Stimulated activated CD8-positive, alpha-beta memory T cell treated with anti-CD3 and anti-CD28 coated beads, Interleukin-15, amount 100 ng/mL, for 4 hours (primary cell): ENCODE measurements at regions not wholly inside any gene's neighbourhood (a gene's known extent, or its start where the extent isn't known, plus 50 kb on each side); places are given as distances from the start of the nearest gene placed in this dataset.

ENCODE experiments used
- DNase-seq, 2 donors: peaks; one replicate each; pipeline ENCODE4 v3.0.0-alpha.2; 2020; ENCODE audit warnings: low read depth in 2 of 2

DNA sequence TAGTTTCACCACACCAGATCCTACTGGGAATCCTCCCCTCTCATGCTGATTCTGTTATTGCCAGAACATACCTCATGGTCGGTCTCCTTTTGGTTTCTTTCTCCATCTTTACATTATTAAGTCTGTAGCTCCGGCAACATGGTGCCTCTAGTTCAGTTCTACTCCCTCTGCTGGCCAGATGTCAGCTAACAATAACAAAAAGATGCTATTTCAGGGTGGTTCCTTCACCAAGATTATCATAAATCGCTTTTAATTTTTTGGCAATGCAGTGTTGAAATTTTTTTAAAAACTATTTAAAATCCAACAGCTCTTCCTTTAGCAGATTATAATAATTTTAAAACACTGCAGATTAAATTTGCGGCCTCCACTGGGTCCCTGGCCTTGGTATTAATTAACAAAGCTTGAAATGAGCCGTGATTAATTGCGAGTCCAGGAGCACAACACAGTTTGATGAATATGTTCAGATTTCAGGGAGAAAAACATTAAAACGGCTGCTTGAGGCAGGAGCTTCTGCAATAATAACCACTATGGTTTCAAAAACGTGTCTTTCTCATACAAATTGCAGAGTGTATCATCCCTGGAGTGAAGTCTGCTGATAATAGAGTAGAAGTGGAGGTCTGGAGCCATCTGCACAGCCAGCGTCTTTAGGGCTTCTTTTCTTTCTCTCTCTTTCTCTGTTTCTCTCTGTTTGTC lies 492.9 kb upstream of the KIRREL3 start:
- no peak for DNase-seq

DNA sequence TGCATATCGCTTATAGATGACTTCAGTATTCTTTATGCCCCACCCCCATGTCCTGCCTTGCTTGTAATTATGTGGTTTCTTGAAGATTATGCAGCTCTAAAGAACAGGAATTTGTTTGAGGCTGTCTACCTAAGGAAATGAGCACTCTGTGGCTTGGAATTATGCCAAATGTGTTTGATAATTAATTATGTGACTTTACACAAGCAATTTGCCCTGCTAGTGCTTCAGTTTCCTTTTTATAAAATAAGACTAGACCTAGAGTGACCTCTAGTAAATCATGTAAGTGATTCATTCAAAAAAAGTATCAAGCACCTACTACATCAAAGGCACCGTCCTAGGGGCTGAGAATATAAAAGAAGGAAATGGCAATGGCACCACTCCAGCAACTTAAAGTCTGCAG lies 491.5 kb upstream of the KIRREL3 start:
- DNase-seq = no peak

DNA sequence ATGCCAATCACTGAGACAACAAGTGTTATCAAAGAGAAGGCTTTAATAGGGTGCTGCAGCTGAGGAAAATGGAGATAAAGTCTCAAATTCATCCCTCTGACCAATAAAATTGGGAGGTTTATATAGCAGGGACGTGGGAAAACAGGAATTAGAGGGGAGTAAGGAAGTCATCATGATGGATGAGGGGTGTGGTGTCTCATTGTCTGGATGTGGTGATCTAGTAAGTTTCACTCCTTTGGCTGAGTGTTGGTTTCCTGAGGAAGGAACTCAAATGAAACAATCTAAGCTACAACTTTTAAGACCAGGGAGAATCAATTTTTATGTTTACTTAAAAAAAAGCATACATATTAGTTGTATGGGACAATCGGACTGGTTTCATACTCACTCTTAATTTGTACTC lies 491.0 kb upstream of the KIRREL3 start:
- no peak for DNase-seq

DNA sequence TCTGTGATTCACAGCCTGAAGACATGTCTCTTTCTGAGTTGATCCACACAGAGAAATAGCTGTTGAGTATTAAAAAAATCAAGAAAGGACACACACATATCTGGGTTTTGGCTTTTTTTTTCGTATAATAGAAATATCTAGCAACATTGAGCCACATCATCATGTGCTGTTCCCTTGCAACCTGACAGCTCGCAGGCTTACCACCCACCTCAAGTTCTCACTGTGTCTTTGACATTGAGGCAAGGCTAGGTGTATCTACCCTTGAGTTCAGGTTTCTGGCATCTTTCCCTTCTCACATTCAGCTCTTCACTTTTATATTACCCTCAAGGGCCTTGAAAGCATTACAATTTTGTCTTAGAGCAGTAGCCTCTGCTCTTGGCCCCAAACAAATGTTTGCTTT lies 490.3 kb upstream of the KIRREL3 start:
- no peak for DNase-seq

- no peak for DNase-seq
These were observed 485.0 kb upstream of the KIRREL3 start for GRCh38 chr11:127485541-127485940.

DNA sequence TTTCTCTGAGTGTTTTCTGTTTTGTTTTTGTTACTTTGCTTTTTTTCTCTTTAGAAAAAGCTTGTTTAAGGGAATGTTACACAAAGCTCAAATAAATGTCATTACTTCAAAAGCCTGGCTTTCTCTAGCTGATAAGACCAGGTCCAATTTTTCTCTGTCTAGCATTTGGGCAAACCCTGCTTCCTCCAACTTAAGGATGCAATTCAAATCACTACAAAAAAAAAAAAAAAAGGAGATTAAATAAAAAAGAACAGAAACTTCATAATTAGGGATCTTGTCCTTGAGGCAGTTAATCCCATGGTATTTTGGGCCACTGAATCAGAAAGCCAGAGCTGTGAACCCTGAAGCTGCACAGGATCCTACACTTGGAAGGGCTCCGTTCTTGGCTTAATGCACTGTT lies 480.8 kb upstream of the KIRREL3 start:
- no peak for DNase-seq

- no peak for DNase-seq
These were observed 478.3 kb upstream of the KIRREL3 start for GRCh38 chr11:127478826-127479225.

DNA sequence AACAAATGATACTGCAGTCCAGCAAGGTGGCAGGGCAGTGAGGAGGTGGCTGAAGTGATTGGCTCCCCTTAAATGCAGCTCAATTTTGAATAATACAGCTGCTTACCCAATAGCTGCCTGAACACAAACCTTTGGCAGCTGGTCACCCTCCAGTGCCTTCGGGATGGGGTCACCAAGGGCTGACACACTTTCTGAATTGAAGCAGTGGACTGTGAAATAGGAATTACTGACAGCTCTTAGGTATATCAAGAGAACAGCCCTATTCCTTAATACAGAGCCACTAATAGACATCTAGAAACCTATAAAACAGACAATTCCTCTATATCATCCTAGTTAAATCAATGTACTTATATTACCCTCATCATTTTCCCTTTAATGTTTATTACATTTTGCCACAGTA lies 474.2 kb upstream of the KIRREL3 start:
- DNase-seq = no peak

- no peak for DNase-seq
These were observed 471.9 kb upstream of the KIRREL3 start for GRCh38 chr11:127472505-127472904.

GRCh38 chr11:127471662-127472061 lies 471.1 kb upstream of the KIRREL3 start:
- DNase-seq = no peak

DNA sequence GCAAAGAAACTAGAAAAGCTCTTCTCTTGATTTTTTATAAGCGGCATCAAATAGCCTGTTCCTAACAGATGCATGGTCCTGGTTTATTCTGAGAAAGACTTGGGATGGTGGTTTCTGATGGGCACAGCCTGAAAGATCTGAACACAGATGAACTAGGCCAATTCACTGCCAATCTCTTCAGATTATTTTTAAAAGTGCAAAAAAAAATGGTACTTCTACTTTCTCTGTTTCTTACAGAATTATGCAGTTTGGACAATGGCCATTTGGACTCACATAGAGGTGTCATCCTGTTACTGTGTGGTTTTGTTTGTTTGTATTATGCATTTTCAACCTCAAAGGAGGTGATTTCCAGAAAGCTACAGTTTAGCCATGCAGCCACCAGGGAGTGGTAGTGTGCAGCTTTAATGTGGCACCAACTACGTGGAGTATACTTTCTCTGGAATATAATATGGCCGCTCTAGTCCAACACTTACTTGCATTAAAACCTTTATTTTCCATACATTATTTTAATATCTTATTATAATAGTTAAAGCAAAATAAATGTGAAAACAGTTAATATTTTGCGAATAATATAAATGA lies 469.8 kb upstream of the KIRREL3 start:
- DNase-seq = no peak

DNA sequence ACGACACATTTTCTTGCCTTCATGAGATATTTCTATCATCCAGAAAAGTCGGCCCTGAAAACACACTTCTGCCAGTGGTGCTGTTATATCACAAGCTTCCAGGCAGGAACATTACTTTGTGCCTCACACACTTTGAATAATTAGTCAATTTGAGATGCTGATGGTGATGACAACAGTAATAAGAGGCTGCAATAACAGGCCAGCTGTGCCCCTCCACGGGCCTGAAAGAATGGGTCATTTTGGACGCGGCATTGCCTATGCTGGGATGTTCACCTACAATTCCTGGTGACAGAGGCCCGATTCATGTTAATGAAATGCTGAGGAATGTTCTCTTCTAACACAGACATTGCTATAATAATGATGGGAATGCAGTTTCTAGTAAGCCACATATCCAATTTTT lies 463.8 kb upstream of the KIRREL3 start:
- no peak for DNase-seq

GRCh38 chr11:127462065-127462344 lies 461.4 kb upstream of the KIRREL3 start:
- no peak for DNase-seq

DNA sequence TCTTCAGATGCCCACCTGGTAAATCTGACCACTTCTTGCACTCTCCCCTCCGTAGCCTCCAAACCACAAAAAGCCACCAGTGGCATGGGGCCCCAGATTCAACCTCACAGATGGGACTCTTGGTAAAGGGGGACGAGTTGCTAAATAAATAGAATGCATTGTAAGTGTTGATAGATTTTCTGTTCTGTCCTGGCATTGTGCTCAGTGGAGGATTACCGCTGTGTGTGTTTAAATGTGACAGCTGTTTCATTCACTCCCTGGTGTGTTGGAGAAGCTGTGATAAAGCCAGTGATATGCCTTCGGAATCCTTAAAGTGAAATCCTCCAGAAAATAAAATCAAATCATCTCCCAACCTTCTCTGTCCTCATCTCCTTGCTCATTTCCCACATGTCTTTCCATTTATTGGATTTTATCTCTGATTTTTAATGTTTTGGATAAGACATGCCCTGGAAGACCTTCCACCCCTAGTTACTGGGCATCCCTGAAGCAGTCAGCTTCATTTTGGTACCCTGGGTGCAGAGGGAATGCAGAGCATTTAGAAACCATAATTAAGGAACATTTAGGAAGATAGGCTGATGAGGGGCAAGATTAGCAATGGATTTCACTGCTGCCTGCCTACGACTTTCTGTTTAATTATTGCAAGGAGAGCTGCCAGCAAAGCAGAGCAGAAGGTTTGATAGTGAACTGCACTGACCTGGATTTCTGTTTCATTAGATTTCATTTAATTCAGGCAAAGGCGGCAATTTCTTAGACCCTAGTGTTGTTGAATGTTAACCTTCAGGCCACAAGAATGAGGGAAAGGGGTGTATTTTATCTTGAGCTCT lies 460.9 kb upstream of the KIRREL3 start:
- no peak for DNase-seq

DNA sequence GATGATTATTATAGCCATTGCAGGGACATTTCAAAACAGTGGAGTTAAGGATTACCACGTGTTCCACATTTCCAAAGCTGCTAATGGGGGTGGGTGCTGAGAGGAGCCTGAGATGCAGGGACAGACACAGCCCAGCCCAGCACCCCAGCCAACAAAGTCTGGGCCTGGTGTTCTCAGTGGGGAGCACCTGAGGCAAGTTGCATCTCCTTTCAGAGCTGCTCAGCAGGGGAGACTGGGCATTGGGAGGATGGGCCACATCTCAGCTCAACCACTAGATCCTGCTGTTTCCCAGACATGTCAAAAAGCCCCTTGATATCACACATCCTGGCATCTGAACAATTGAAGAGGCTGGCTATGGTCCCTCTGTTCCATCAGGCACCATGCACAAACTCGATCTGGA lies 458.0 kb upstream of the KIRREL3 start:
- DNase-seq = no peak

- no peak for DNase-seq
These were observed 454.3 kb upstream of the KIRREL3 start for GRCh38 chr11:127454856-127455255.

DNA sequence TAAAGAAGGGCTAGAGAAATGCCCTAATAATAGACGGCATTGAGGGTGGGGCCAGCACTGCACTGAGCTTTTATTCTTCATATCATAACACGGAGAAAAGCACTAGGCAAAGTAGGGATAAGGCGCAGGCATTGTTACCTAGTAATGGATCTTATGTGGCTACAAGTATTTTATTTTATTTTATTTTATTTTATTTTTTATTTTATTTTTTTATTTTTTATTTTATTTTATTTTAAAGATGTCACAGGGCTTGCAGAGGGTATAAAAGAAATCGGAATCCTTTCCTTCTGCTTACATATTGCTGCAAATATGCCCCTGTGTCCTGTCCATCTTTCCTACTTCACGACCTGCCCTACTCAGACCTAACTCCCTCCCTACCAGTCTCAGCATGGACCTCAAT lies 452.0 kb upstream of the KIRREL3 start:
- DNase-seq = no peak

- DNase-seq = no peak
These were observed 451.3 kb upstream of the KIRREL3 start for GRCh38 chr11:127451861-127452260.

DNA sequence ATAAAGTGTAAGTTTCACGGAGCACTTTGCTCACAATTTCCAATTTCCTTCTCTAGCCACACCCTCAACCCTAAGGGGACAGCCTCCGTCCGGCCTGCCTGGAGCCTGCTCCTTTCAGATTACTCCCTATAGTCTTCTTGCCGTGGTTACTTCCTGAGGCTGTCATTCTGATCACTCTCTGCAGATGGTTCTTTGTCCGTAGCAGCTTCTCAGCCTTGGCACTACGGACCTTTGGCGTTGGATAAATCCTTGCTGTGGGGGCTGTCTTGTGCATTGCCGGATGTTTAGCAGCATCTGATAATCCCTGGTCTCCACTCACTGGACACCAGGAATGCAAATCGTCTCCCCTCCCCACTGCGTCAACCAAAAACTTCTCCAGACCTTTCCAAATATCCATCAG lies 447.5 kb upstream of the KIRREL3 start:
- DNase-seq = no peak

- DNase-seq = no peak
These were observed 444.9 kb upstream of the KIRREL3 start for GRCh38 chr11:127445476-127445875.

GRCh38 chr11:127443297-127443696 lies 442.7 kb upstream of the KIRREL3 start:
- DNase-seq = no peak

DNA sequence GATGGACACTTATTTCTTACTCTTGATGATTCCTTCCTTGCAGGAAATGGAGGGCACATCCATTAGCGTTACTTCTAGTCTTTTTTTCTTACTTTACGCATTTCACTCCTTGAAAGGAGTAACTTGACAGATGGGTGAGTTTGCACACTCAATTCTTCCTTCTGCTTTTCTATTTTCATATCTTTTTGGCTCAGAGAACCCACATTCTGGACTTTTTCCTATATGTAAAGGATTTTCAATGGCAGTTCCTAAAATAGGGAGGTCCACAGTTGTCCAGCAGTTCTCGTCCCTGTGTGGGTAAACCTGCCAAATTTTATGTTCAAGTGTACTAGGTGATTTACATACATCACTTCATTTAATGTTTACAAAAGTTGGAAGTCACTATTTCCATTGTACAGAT lies 440.0 kb upstream of the KIRREL3 start:
- DNase-seq = no peak

DNA sequence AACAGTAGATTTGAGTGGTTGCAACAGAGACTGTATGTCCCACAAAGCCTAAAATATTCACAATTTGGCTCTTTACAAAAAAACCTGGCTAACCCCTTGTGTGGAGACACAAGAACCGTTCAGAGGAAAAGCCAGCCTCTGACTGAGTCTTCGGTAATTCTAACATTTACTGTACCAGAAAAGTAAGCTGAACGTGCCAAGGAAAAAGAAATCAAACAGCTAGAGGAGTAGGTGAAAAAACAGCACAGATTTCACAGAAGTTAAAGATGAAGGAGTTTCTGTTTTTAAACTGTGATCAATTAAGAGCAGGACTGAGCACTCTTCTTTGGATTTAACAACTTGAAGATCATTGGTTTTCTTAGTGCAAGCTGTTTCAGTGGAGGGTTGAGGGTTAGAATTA lies 424.7 kb upstream of the KIRREL3 start:
- no peak for DNase-seq
